ENCODE measurements at regions not wholly inside any gene's neighbourhood (a gene's known extent, or its start where the extent isn't known, plus 50 kb on each side); places are given as distances from the start of the nearest gene placed in this dataset.

- TF ChIP-seq RAD21 (IDR thresholded peaks at IDR 0.05): no peak
- TF ChIP-seq RXRA (IDR thresholded peaks at IDR 0.05): no peak
- no peak for TF ChIP-seq CTCF (IDR thresholded peaks at IDR 0.05; ENCODE audit: low read depth, low read length, missing input control)
- TF ChIP-seq SP1 (IDR thresholded peaks at IDR 0.05): no peak
- TF ChIP-seq REST (IDR thresholded peaks at IDR 0.05): no peak
- no peak for TF ChIP-seq GABPA (IDR thresholded peaks at IDR 0.05 in 1 of 2, conservative IDR thresholded peaks at IDR 0.05 in 1 of 2)
- TF ChIP-seq FOXA1 (IDR thresholded peaks at IDR 0.05): no peak
Measured at GRCh38 chr4:54367059-54367458, 138.0 kb downstream of the PDGFRA start.
